ENCODE measurements at regions not wholly inside any gene's neighbourhood (a gene's known extent, or its start where the extent isn't known, plus 50 kb on each side); places are given as distances from the start of the nearest gene placed in this dataset.

GRCh38 chr13:68185444-68186141, 955.5 kb upstream of the PCDH9 start:
- no peak overlapping the region for H3K4me3 ChIP-seq
- no peak overlapping the region for H3K9ac ChIP-seq
- H3K27ac ChIP-seq = no peak overlapping the region
- no peaks in the 10 kb centered on the region for H4K20me1 ChIP-seq
- TF ChIP-seq Cebpa-rat (IDR thresholded peaks at IDR 0.05) = no peak
- H3K4me2 ChIP-seq = no peak overlapping the region
- H3K27me3 ChIP-seq = no peaks in the 10 kb centered on the region
- H3K4me1 ChIP-seq = no peaks in the 10 kb centered on the region
- H3K9me3 ChIP-seq = no peaks in the 10 kb centered on the region
- H3K36me3 ChIP-seq = no peaks in the 10 kb centered on the region

- H3K4me3 ChIP-seq = no peak overlapping the region
- no peaks in the 10 kb centered on the region for H4K20me1 ChIP-seq
- H3K9me3 ChIP-seq = peaks cover 3% of the 10 kb centered on the region
- H3K36me3 ChIP-seq = no peaks in the 10 kb centered on the region
- TF ChIP-seq Cebpa-rat (IDR thresholded peaks at IDR 0.05) = no peak
- H3K9ac ChIP-seq = no peak overlapping the region
- H3K4me1 ChIP-seq = no peaks in the 10 kb centered on the region
- no peak overlapping the region for H3K4me2 ChIP-seq
- H3K27ac ChIP-seq = no peak overlapping the region
- no peaks in the 10 kb centered on the region for H3K27me3 ChIP-seq
Measured at GRCh38 chr13:68176475-68176874, 946.3 kb upstream of the PCDH9 start.

GRCh38 chr13:68174893-68175292, 944.8 kb upstream of the PCDH9 start:
- Histone ChIP-seq H3K4me3 (no peak overlapping the region), H3K36me3 (no peaks in the 10 kb centered on the region), H4K20me1 (no peaks in the 10 kb centered on the region), H3K9ac (no peak overlapping the region), H3K9me3 (peaks cover 13% of the 10 kb centered on the region), H3K4me2 (no peak overlapping the region), H3K27ac (no peak overlapping the region), H3K27me3 (no peaks in the 10 kb centered on the region), H3K4me1 (no peaks in the 10 kb centered on the region)
- no peak for TF ChIP-seq Cebpa-rat (IDR thresholded peaks at IDR 0.05)

GRCh38 chr13:68173111-68173510, 943.0 kb upstream of the PCDH9 start:
- Histone ChIP-seq H3K4me2 (no peak overlapping the region), H3K9me3 (peaks cover 13% of the 10 kb centered on the region), H4K20me1 (no peaks in the 10 kb centered on the region), H3K9ac (no peak overlapping the region), H3K27me3 (no peaks in the 10 kb centered on the region), H3K4me1 (no peaks in the 10 kb centered on the region), H3K36me3 (no peaks in the 10 kb centered on the region), H3K27ac (no peak overlapping the region), H3K4me3 (no peak overlapping the region)
- TF ChIP-seq Cebpa-rat (IDR thresholded peaks at IDR 0.05) = no peak

- H3K9ac ChIP-seq = no peak overlapping the region
- no peak overlapping the region for H3K4me3 ChIP-seq
- no peaks in the 10 kb centered on the region for H3K27me3 ChIP-seq
- H3K36me3 ChIP-seq = no peaks in the 10 kb centered on the region
- H3K4me1 ChIP-seq = no peaks in the 10 kb centered on the region
- H3K9me3 ChIP-seq = peaks cover 13% of the 10 kb centered on the region
- H3K27ac ChIP-seq = no peak overlapping the region
- no peaks in the 10 kb centered on the region for H4K20me1 ChIP-seq
- H3K4me2 ChIP-seq = no peak overlapping the region
- TF ChIP-seq Cebpa-rat (IDR thresholded peaks at IDR 0.05) = no peak
Measured at GRCh38 chr13:68170961-68171360, 940.8 kb upstream of the PCDH9 start.

- Histone ChIP-seq H3K9me3 (peaks cover 13% of the 10 kb centered on the region), H3K36me3 (no peaks in the 10 kb centered on the region), H3K4me1 (no peaks in the 10 kb centered on the region)
Measured at GRCh38 chr13:68168448-68168847, 938.3 kb upstream of the PCDH9 start.

GRCh38 chr13:68160466-68160865, 930.3 kb upstream of the PCDH9 start:
- Histone ChIP-seq H3K4me1 (no peaks in the 10 kb centered on the region), H3K4me2 (no peak overlapping the region), H3K9ac (no peak overlapping the region), H3K9me3 (no peaks in the 10 kb centered on the region), H3K36me3 (no peaks in the 10 kb centered on the region), H3K27me3 (no peaks in the 10 kb centered on the region), H3K27ac (no peak overlapping the region), H3K4me3 (no peak overlapping the region), H4K20me1 (no peaks in the 10 kb centered on the region)
- TF ChIP-seq Cebpa-rat (IDR thresholded peaks at IDR 0.05) = no peak

More at GRCh38 chr13:68168448-68168847, 938.3 kb upstream of the PCDH9 start:
- no peak overlapping the region for H3K4me3 ChIP-seq
- TF ChIP-seq Cebpa-rat (IDR thresholded peaks at IDR 0.05) = no peak
- H3K27me3 ChIP-seq = no peaks in the 10 kb centered on the region
- H3K9ac ChIP-seq = no peak overlapping the region
- H4K20me1 ChIP-seq = no peaks in the 10 kb centered on the region
- H3K27ac ChIP-seq = no peak overlapping the region
- H3K4me2 ChIP-seq = no peak overlapping the region

- H3K4me3 ChIP-seq = no peak overlapping the region
- no peaks in the 10 kb centered on the region for H3K4me1 ChIP-seq
- no peak overlapping the region for H3K4me2 ChIP-seq
- no peaks in the 10 kb centered on the region for H4K20me1 ChIP-seq
- TF ChIP-seq Cebpa-rat (IDR thresholded peaks at IDR 0.05) = no peak
- no peaks in the 10 kb centered on the region for H3K9me3 ChIP-seq
- no peak overlapping the region for H3K27ac ChIP-seq
- no peak overlapping the region for H3K9ac ChIP-seq
- no peaks in the 10 kb centered on the region for H3K27me3 ChIP-seq
- H3K36me3 ChIP-seq = no peaks in the 10 kb centered on the region
Measured at GRCh38 chr13:68152414-68152813, 922.3 kb upstream of the PCDH9 start.

- Histone ChIP-seq H3K4me1 (no peaks in the 10 kb centered on the region), H4K20me1 (no peaks in the 10 kb centered on the region), H3K27me3 (no peaks in the 10 kb centered on the region), H3K4me2 (no peak overlapping the region), H3K27ac (no peak overlapping the region), H3K9ac (no peak overlapping the region), H3K4me3 (no peak overlapping the region), H3K9me3 (no peaks in the 10 kb centered on the region), H3K36me3 (no peaks in the 10 kb centered on the region)
- no peak for TF ChIP-seq Cebpa-rat (IDR thresholded peaks at IDR 0.05)
Measured at GRCh38 chr13:68145852-68146251, 915.7 kb upstream of the PCDH9 start.

GRCh38 chr13:68128297-68128915, 898.3 kb upstream of the PCDH9 start:
- Histone ChIP-seq H3K9ac (no peak overlapping the region), H3K9me3 (no peaks in the 10 kb centered on the region), H3K27me3 (no peaks in the 10 kb centered on the region), H3K36me3 (no peaks in the 10 kb centered on the region), H3K4me2 (no peak overlapping the region), H3K4me3 (no peak overlapping the region), H3K27ac (no peak overlapping the region), H3K4me1 (no peaks in the 10 kb centered on the region), H4K20me1 (no peaks in the 10 kb centered on the region)
- no peak for TF ChIP-seq Cebpa-rat (IDR thresholded peaks at IDR 0.05)
